ENCODE measurements at regions not wholly inside any gene's neighbourhood (a gene's known extent, or its start where the extent isn't known, plus 50 kb on each side); places are given as distances from the start of the nearest gene placed in this dataset.

- TF ChIP-seq TCF4 (CRISPR knock-in tag; IDR thresholded peaks at IDR 0.05; ENCODE audit: borderline replicate concordance) = no peak
- TF ChIP-seq SNAI2 (CRISPR knock-in tag; IDR thresholded peaks at IDR 0.05) = no peak
- TF ChIP-seq RARB (CRISPR knock-in tag; IDR thresholded peaks at IDR 0.05) = no peak
- no peak for TF ChIP-seq ZNF565 (CRISPR knock-in tag; conservative IDR thresholded peaks at IDR 0.05; ENCODE audit: low read depth)
- no peak for TF ChIP-seq ZFP30 (CRISPR knock-in tag; IDR thresholded peaks at IDR 0.05)
Measured at GRCh38 chr13:56378566-56378965, 762.2 kb upstream of the PRR20A start (continued).

- TF ChIP-seq ARNTL (CRISPR knock-in tag; IDR thresholded peaks at IDR 0.05; ENCODE audit: borderline replicate concordance, low read depth) = no peak
- no peak for TF ChIP-seq SNAI2 (CRISPR knock-in tag; IDR thresholded peaks at IDR 0.05)
- no peak for TF ChIP-seq OSR1 (CRISPR knock-in tag; IDR thresholded peaks at IDR 0.05)
- TF ChIP-seq TOX (CRISPR knock-in tag; IDR thresholded peaks at IDR 0.05; ENCODE audit: borderline replicate concordance) = no peak
- TF ChIP-seq PATZ1 (CRISPR knock-in tag; IDR thresholded peaks at IDR 0.05; ENCODE audit: borderline replicate concordance) = no peak
- no peak for TF ChIP-seq POU6F1 (CRISPR knock-in tag; IDR thresholded peaks at IDR 0.05; ENCODE audit: borderline replicate concordance, low read depth)
- no peak for TF ChIP-seq PPARA (CRISPR knock-in tag; IDR thresholded peaks at IDR 0.05; ENCODE audit: borderline replicate concordance)
- no peak for TF ChIP-seq CSRNP3 (CRISPR knock-in tag; IDR thresholded peaks at IDR 0.05)
- TF ChIP-seq ZFP30 (CRISPR knock-in tag; IDR thresholded peaks at IDR 0.05) = no peak
- no peak for TF ChIP-seq CREB5 (CRISPR knock-in tag; IDR thresholded peaks at IDR 0.05; ENCODE audit: low read depth)
- no peak for TF ChIP-seq GLIS3 (CRISPR knock-in tag; IDR thresholded peaks at IDR 0.05)
- no peak for TF ChIP-seq TSHZ2 (CRISPR knock-in tag; IDR thresholded peaks at IDR 0.05)
- no peak for TF ChIP-seq CSDC2 (CRISPR knock-in tag; IDR thresholded peaks at IDR 0.05)
- TF ChIP-seq ISL1 (CRISPR knock-in tag; IDR thresholded peaks at IDR 0.05) = no peak
- no peak for TF ChIP-seq ZNF565 (CRISPR knock-in tag; conservative IDR thresholded peaks at IDR 0.05; ENCODE audit: low read depth)
- no peak for TF ChIP-seq ESRRG (CRISPR knock-in tag; IDR thresholded peaks at IDR 0.05)
- TF ChIP-seq ZC3H10 (CRISPR knock-in tag; IDR thresholded peaks at IDR 0.05) = no peak
- no peak for TF ChIP-seq ZFP3 (CRISPR knock-in tag; IDR thresholded peaks at IDR 0.05)
- no peak for TF ChIP-seq BACH2 (CRISPR knock-in tag; IDR thresholded peaks at IDR 0.05; ENCODE audit: borderline replicate concordance)
- TF ChIP-seq RARB (CRISPR knock-in tag; IDR thresholded peaks at IDR 0.05) = no peak
- ATAC-seq = no peak
Measured at GRCh38 chr13:56393549-56393948, 747.2 kb upstream of the PRR20A start.

GRCh38 chr13:56396318-56396717 is 744.4 kb upstream of the PRR20A start:
- ATAC-seq = no peak
- TF ChIP-seq POU6F1 (CRISPR knock-in tag; IDR thresholded peaks at IDR 0.05; ENCODE audit: borderline replicate concordance, low read depth) = no peak
- TF ChIP-seq ESRRG (CRISPR knock-in tag; IDR thresholded peaks at IDR 0.05) = no peak
- no peak for TF ChIP-seq ZFP3 (CRISPR knock-in tag; IDR thresholded peaks at IDR 0.05)
- no peak for TF ChIP-seq CSRNP3 (CRISPR knock-in tag; IDR thresholded peaks at IDR 0.05)
- no peak for TF ChIP-seq ZNF565 (CRISPR knock-in tag; conservative IDR thresholded peaks at IDR 0.05; ENCODE audit: low read depth)
- no peak for TF ChIP-seq OSR1 (CRISPR knock-in tag; IDR thresholded peaks at IDR 0.05)
